Neural cell (in vitro differentiated cells): ENCODE measurements at regions not wholly inside any gene's neighbourhood (a gene's known extent, or its start where the extent isn't known, plus 50 kb on each side); places are given as distances from the start of the nearest gene placed in this dataset.

ENCODE experiments used
- H2AFZ ChIP-seq: fragments of 200-600, 300-800 bp; sonication (generic), shearing (Covaris generic); 2 replicates; pipeline ENCODE4 v1.6.0; 2014; ENCODE audit warnings: low read depth, mild to moderate bottlenecking, antibody characterized with exemption, low read length, moderate library complexity
- H3F3A ChIP-seq: fragments of 200-600 bp; shearing (Covaris generic); 2 replicates; pipeline ENCODE4 v1.6.1; 2016; ENCODE audit warnings: mild to moderate bottlenecking, moderate library complexity, mixed read lengths, antibody characterized with exemption, low read length; ENCODE audit not compliant: insufficient read depth, poor library complexity, severe bottlenecking
- H3K27ac ChIP-seq: fragments of 200-600, 300-800 bp; sonication (generic), shearing (Covaris generic); 2 replicates; pipeline ENCODE4 v1.5.1; 2014; ENCODE audit warnings: mild to moderate bottlenecking, low read length, moderate library complexity
- H3K27me3 ChIP-seq: fragments of 300-800, 200-600 bp; sonication (generic), shearing (Covaris generic); 2 replicates; pipeline ENCODE4 v1.6.0; 2014; ENCODE audit warnings: mild to moderate bottlenecking, low read depth, low read length, moderate library complexity; ENCODE audit not compliant: insufficient read depth
- H3K36me3 ChIP-seq: fragments of 300-800, 200-600 bp; sonication (generic), shearing (Covaris generic); 2 replicates; pipeline ENCODE4 v1.5.1; 2014; ENCODE audit warnings: mild to moderate bottlenecking, antibody characterized with exemption, low read length, moderate library complexity; ENCODE audit not compliant: insufficient read depth
- H3K4me2 ChIP-seq: fragments of 300-800, 200-600 bp; sonication (generic), shearing (Covaris generic); 2 replicates; pipeline ENCODE4 v1.6.0; 2014; ENCODE audit warnings: mild to moderate bottlenecking, low read length
- H3K4me3 ChIP-seq: fragments of 300-800, 200-600 bp; sonication (generic), shearing (Covaris generic); 2 replicates; pipeline ENCODE4 v1.5.1; 2014; ENCODE audit warnings: mild to moderate bottlenecking, low read length, moderate library complexity
- H3K79me2 ChIP-seq: fragments of 200-600 bp; shearing (Covaris generic); replicated peaks from 2 replicates; pipeline ENCODE4 v1.6.0; 2014; ENCODE audit warnings: mild to moderate bottlenecking, low read length, moderate library complexity; ENCODE audit not compliant: insufficient read depth
- H3K9ac ChIP-seq: fragments of 300-800, 200-600 bp; sonication (generic), shearing (Covaris generic); 2 replicates; pipeline ENCODE4 v1.6.1; 2016; ENCODE audit warnings: mild to moderate bottlenecking, low read length, mixed read lengths
- H3K9me2 ChIP-seq: fragments of 200-600 bp; shearing (Covaris generic); 2 replicates; pipeline ENCODE4 v1.6.1; 2016; ENCODE audit warnings: mild to moderate bottlenecking, low read length, mixed read lengths; ENCODE audit not compliant: insufficient read depth
- H3K9me3 ChIP-seq: fragments of 200-600, 300-800 bp; sonication (generic), shearing (Covaris generic); 2 replicates; pipeline ENCODE4 v1.6.1; 2016; ENCODE audit warnings: mild to moderate bottlenecking, mixed run types, low read length, moderate library complexity, mixed read lengths
- H4K20me1 ChIP-seq: fragments of 200-600 bp; shearing (Covaris generic); 2 replicates; pipeline ENCODE4 v1.6.1; 2016; ENCODE audit warnings: mild to moderate bottlenecking, mixed run types; ENCODE audit not compliant: insufficient read depth
- CTCF ChIP-seq: fragments of 450-650 bp; IDR thresholded peaks from 2 replicates; pipeline ENCODE4 v1.5.1; 2014; ENCODE audit warnings: antibody characterized with exemption, mild to moderate bottlenecking, moderate library complexity; ENCODE audit not compliant: poor library complexity, severe bottlenecking
- EP300 ChIP-seq: fragments of 450-650 bp; conservative IDR thresholded peaks from 2 replicates; pipeline ENCODE4 v1.6.1; 2014; ENCODE audit warnings: antibody characterized with exemption, mild to moderate bottlenecking, moderate library complexity; ENCODE audit not compliant: poor library complexity, severe bottlenecking
- EZH2 ChIP-seq: fragments of 200-600, 300-800 bp; shearing (Covaris generic), sonication (generic); IDR thresholded peaks from 2 replicates; pipeline ENCODE4 v1.6.1; 2014; ENCODE audit warnings: antibody characterized with exemption, low read length, borderline replicate concordance, mild to moderate bottlenecking; ENCODE audit not compliant: insufficient read depth, poor library complexity, severe bottlenecking
- MXI1 ChIP-seq: fragments of 450-650 bp; conservative IDR thresholded peaks from 2 replicates; pipeline ENCODE4 v1.6.1; 2014; ENCODE audit warnings: antibody characterized with exemption, mild to moderate bottlenecking; ENCODE audit not compliant: poor library complexity, severe bottlenecking
- POLR2AphosphoS5 ChIP-seq: IDR thresholded peaks from 2 replicates; pipeline ENCODE4 v1.6.1; 2012
- RAD21 ChIP-seq: fragments of 450-650 bp; conservative IDR thresholded peaks from 2 replicates; pipeline ENCODE4 v1.6.1; 2014; ENCODE audit warnings: antibody characterized with exemption, mild to moderate bottlenecking, moderate library complexity
- REST ChIP-seq: IDR thresholded peaks from 2 replicates; pipeline ENCODE4 v1.6.1; 2012; ENCODE audit warnings: borderline replicate concordance
- SMC3 ChIP-seq: fragments of 450-650 bp; conservative IDR thresholded peaks from 2 replicates; pipeline ENCODE4 v1.6.1; 2014; ENCODE audit warnings: antibody characterized with exemption, mild to moderate bottlenecking, moderate library complexity; ENCODE audit not compliant: poor library complexity
- TAF1 ChIP-seq: IDR thresholded peaks from 2 replicates; pipeline ENCODE4 v1.6.1; 2012; ENCODE audit warnings: low read depth

- Histone ChIP-seq H2AFZ (no peak overlapping the region), H3K4me3 (no peak overlapping the region), H3K79me2 (no peaks in the 10 kb centered on the region), H3K27ac (no peak overlapping the region), H3K36me3 (no peaks in the 10 kb centered on the region), H3K9me2 (no peaks in the 10 kb centered on the region), H4K20me1 (no peaks in the 10 kb centered on the region), H3K9me3 (peaks cover 4% of the 10 kb centered on the region), H3K4me2 (no peak overlapping the region), H3K9ac (no peak overlapping the region), H3K27me3 (no peaks in the 10 kb centered on the region), H3F3A (no peaks in the 10 kb centered on the region)
- TF ChIP-seq TAF1: no peak
- no peak for TF ChIP-seq REST
- TF ChIP-seq EZH2: no peak
- TF ChIP-seq POLR2AphosphoS5: no peak
These were observed 1208.3 kb upstream of the B3GALT2 start for GRCh38 chr1:194394676-194395075.

GRCh38 chr1:194387531-194387930 lies 1201.1 kb upstream of the B3GALT2 start:
- TF ChIP-seq MXI1: no peak
- TF ChIP-seq EP300: no peak
- no peak for TF ChIP-seq REST
- no peak for TF ChIP-seq SMC3
- TF ChIP-seq RAD21: no peak
- TF ChIP-seq CTCF: no peak
- no peak for TF ChIP-seq EZH2
- no peak for TF ChIP-seq POLR2AphosphoS5
- no peak for TF ChIP-seq TAF1
- Histone ChIP-seq H3K9me2 (no peaks in the 10 kb centered on the region), H4K20me1 (no peaks in the 10 kb centered on the region), H2AFZ (no peak overlapping the region), H3F3A (no peaks in the 10 kb centered on the region), H3K27ac (no peak overlapping the region), H3K9me3 (peaks cover 4% of the 10 kb centered on the region), H3K27me3 (no peaks in the 10 kb centered on the region), H3K9ac (no peak overlapping the region), H3K4me3 (no peak overlapping the region), H3K79me2 (no peaks in the 10 kb centered on the region), H3K36me3 (no peaks in the 10 kb centered on the region), H3K4me2 (no peak overlapping the region)
